HEK293 (cell line): ENCODE measurements at regions not wholly inside any gene's neighbourhood (a gene's known extent, or its start where the extent isn't known, plus 50 kb on each side); places are given as distances from the start of the nearest gene placed in this dataset.

Experiments
- CTCF ChIA-PET: fragments of 350-600 bp; formaldehyde crosslinking; extraction: SDS; loops from one replicate; lab custom pipeline; 2021; ENCODE audit warnings: antibody characterized with exemption; lab: Yijun Ruan, JAX
- POLR2A ChIA-PET: fragments of 300-600 bp; formaldehyde crosslinking; extraction: SDS; loops from one replicate; lab custom pipeline; 2020; ENCODE audit warnings: antibody characterized with exemption, inconsistent platforms; lab: Yijun Ruan, JAX
- H3K27ac ChIP-seq: fragments of 200-500 bp; sonication (Bioruptor generic); 2 replicates; pipeline ENCODE4 v1.5.1; 2014; ENCODE audit warnings: low read depth, low read length, control low read depth, inconsistent platforms; ENCODE audit errors: extremely low read depth
- H3K36me3 ChIP-seq, 2 experiments: fragments of 200-500 bp in 1 of 2; sonication (Bioruptor generic) in 1 of 2; 1 replicate in 1 of 2; 2 replicates in 1 of 2; pipeline ENCODE4 v1.5.1; 2014 to 2017; ENCODE audit warnings: inconsistent platforms in 2 of 2, low read length in 2 of 2; ENCODE audit not compliant: control insufficient read depth in 2 of 2, insufficient read depth in 1 of 2
- H3K4me1 ChIP-seq: fragments of 200-500 bp; sonication (Bioruptor generic); 2 replicates; pipeline ENCODE4 v1.5.1; 2014; ENCODE audit warnings: mild to moderate bottlenecking, low read length, inconsistent platforms; ENCODE audit not compliant: control insufficient read depth, insufficient read depth
- H3K4me3 ChIP-seq: 2 replicates; pipeline ENCODE4 v1.5.1; 2011; ENCODE audit warnings: low read depth, mild to moderate bottlenecking, control low read depth, low read length, moderate library complexity
- H3K9me3 ChIP-seq: fragments of 200-500 bp; sonication (Bioruptor generic); 2 replicates; pipeline ENCODE4 v1.5.1; 2014; ENCODE audit warnings: low read depth, low read length, inconsistent platforms; ENCODE audit not compliant: control insufficient read depth, insufficient read depth
- EGR2 ChIP-seq: fragments of 450-650 bp; formaldehyde crosslinking; IDR thresholded peaks from 2 replicates; pipeline ENCODE4 v1.5.1; 2016; ENCODE audit warnings: low read depth, missing biosample characterization, missing genetic modification characterization
- HOXA7 ChIP-seq: sonication (generic); formaldehyde crosslinking; IDR thresholded peaks from 2 replicates; pipeline ENCODE4 v1.8.1; 2022; ENCODE audit warnings: missing genetic modification reagents, borderline replicate concordance
- HOXC10 ChIP-seq: sonication (generic); formaldehyde crosslinking; IDR thresholded peaks from 2 replicates; pipeline ENCODE4 v1.8.1; 2023; ENCODE audit warnings: mild to moderate bottlenecking, missing genetic modification reagents
- KLF9 ChIP-seq: fragments of 450-650 bp; formaldehyde crosslinking; IDR thresholded peaks from 2 replicates; pipeline ENCODE4 v1.5.1; 2016; ENCODE audit warnings: missing biosample characterization, missing genetic modification characterization, low read depth
- MEIS1 ChIP-seq: sonication (generic); formaldehyde crosslinking; IDR thresholded peaks from 2 replicates; pipeline ENCODE4 v1.8.1; 2022; ENCODE audit warnings: missing genetic modification reagents, mild to moderate bottlenecking, borderline replicate concordance
- TRIM28 ChIP-seq: IDR thresholded peaks from 2 replicates; pipeline ENCODE4 v1.6.1; 2011; ENCODE audit warnings: low read length, control low read depth, borderline replicate concordance
- ZBTB20 ChIP-seq: fragments of 450-650 bp; formaldehyde crosslinking; IDR thresholded peaks from 2 replicates; pipeline ENCODE4 v1.5.1; 2016; ENCODE audit warnings: missing biosample characterization, missing genetic modification characterization
- ZFHX2 ChIP-seq: fragments of 450-650 bp; formaldehyde crosslinking; conservative IDR thresholded peaks from 2 replicates; pipeline ENCODE4 v1.5.1; 2016; ENCODE audit warnings: missing biosample characterization, missing genetic modification characterization
- ZNF148 ChIP-seq: fragments of 450-650 bp; formaldehyde crosslinking; IDR thresholded peaks from 2 replicates; pipeline ENCODE4 v1.5.0; 2017; ENCODE audit warnings: missing biosample characterization, missing genetic modification characterization, borderline replicate concordance
- ZNF157 ChIP-seq: fragments of 450-650 bp; formaldehyde crosslinking; IDR thresholded peaks from 2 replicates; pipeline ENCODE4 v1.5.1; 2016; ENCODE audit warnings: missing biosample characterization, missing genetic modification characterization
- ZNF335 ChIP-seq: fragments of 450-650 bp; formaldehyde crosslinking; conservative IDR thresholded peaks from 2 replicates; pipeline ENCODE4 v1.5.1; 2016; ENCODE audit warnings: missing biosample characterization, missing genetic modification characterization
- ZNF37A ChIP-seq: fragments of 450-650 bp; IDR thresholded peaks from 2 replicates; pipeline ENCODE4 v1.5.1; 2018; ENCODE audit warnings: missing biosample characterization, missing genetic modification characterization
- ZNF449 ChIP-seq: fragments of 450-650 bp; formaldehyde crosslinking; IDR thresholded peaks from 2 replicates; pipeline ENCODE4 v1.5.1; 2017; ENCODE audit warnings: missing biosample characterization, mild to moderate bottlenecking, missing genetic modification characterization, moderate library complexity
- ZNF561 ChIP-seq: fragments of 450-650 bp; IDR thresholded peaks from 2 replicates; pipeline ENCODE4 v1.5.1; 2018; ENCODE audit warnings: missing biosample characterization, missing genetic modification characterization, borderline replicate concordance
- ZNF624 ChIP-seq: fragments of 450-650 bp; formaldehyde crosslinking; IDR thresholded peaks from 2 replicates; pipeline ENCODE4 v1.5.1; 2017; ENCODE audit warnings: missing biosample characterization, missing genetic modification characterization
- ZNF626 ChIP-seq: fragments of 450-650 bp; sonication (Bioruptor Pico); formaldehyde crosslinking; IDR thresholded peaks from 2 replicates; pipeline ENCODE4 v1.5.1; 2018; ENCODE audit warnings: missing biosample characterization, missing genetic modification characterization, inconsistent platforms
- ZNF843 ChIP-seq: fragments of 450-650 bp; formaldehyde crosslinking; IDR thresholded peaks from 2 replicates; pipeline ENCODE4 v1.5.1; 2016; ENCODE audit warnings: missing biosample characterization, missing genetic modification characterization
- TF ChIP-seq, protein P1 (sequence below): fragments of 450-650 bp; formaldehyde crosslinking; IDR thresholded peaks from 2 replicates; pipeline ENCODE4 v1.5.1; 2016; ENCODE audit warnings: missing biosample characterization, missing genetic modification characterization
- TF ChIP-seq, protein P2 (sequence below): fragments of 450-650 bp; IDR thresholded peaks from 2 replicates; pipeline ENCODE4 v1.5.1; 2018; ENCODE audit warnings: missing biosample characterization, mild to moderate bottlenecking, missing genetic modification characterization
- TF ChIP-seq, protein P3 (sequence below): fragments of 450-650 bp; formaldehyde crosslinking; IDR thresholded peaks from 2 replicates; pipeline ENCODE4 v1.5.1; 2016; ENCODE audit warnings: missing biosample characterization, missing genetic modification characterization
- TF ChIP-seq, protein P4 (sequence below): fragments of 450-650 bp; formaldehyde crosslinking; IDR thresholded peaks from 2 replicates; pipeline ENCODE4 v1.5.1; 2016; ENCODE audit warnings: missing biosample characterization, missing genetic modification characterization, borderline replicate concordance

GRCh38 chr3:70806556-70806955 is 494.1 kb upstream of the MDFIC2 start:
- H3K9me3 ChIP-seq: no peaks in the 10 kb centered on the region
- no peak overlapping the region for H3K4me3 ChIP-seq
- no peaks in the 10 kb centered on the region for H3K36me3 ChIP-seq
- ChIA-PET CTCF (no interaction called here), POLR2A (no interaction called here)
- no peaks in the 10 kb centered on the region for H3K4me1 ChIP-seq
- TF ChIP-seq TRIM28 (no peak), ZNF157 (tag by site-specific recombination) (no peak), HOXA7 (no peak), ZFHX2 (tag by site-specific recombination) (no peak), ZNF624 (tag by site-specific recombination) (no peak), ZNF335 (tag by site-specific recombination) (no peak), ZNF449 (tag by site-specific recombination) (no peak)
- TF ChIP-seq, protein P1, sequence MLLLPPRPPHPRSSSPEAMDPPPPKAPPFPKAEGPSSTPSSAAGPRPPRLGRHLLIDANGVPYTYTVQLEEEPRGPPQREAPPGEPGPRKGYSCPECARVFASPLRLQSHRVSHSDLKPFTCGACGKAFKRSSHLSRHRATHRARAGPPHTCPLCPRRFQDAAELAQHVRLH: no peak
- no peak overlapping the region for H3K27ac ChIP-seq

- Histone ChIP-seq H3K27ac (no peak overlapping the region), H3K4me3 (no peak overlapping the region), H3K36me3 (no peaks in the 10 kb centered on the region), H3K9me3 (no peaks in the 10 kb centered on the region), H3K4me1 (no peaks in the 10 kb centered on the region)
- CTCF ChIA-PET: no interaction called here
- TF ChIP-seq ZNF843 (tag by site-specific recombination) (no peak), ZFHX2 (tag by site-specific recombination) (no peak), EGR2 (tag by site-specific recombination) (no peak), HOXA7 (no peak), ZNF37A (no peak), ZNF148 (no peak), ZNF561 (tag by site-specific recombination) (no peak), HOXC10 (CRISPR knock-in tag) (no peak), ZNF626 (tag by site-specific recombination) (no peak), ZBTB20 (tag by site-specific recombination) (no peak), MEIS1 (CRISPR knock-in tag) (no peak), KLF9 (tag by site-specific recombination) (no peak)
- TF ChIP-seq, protein P2, sequence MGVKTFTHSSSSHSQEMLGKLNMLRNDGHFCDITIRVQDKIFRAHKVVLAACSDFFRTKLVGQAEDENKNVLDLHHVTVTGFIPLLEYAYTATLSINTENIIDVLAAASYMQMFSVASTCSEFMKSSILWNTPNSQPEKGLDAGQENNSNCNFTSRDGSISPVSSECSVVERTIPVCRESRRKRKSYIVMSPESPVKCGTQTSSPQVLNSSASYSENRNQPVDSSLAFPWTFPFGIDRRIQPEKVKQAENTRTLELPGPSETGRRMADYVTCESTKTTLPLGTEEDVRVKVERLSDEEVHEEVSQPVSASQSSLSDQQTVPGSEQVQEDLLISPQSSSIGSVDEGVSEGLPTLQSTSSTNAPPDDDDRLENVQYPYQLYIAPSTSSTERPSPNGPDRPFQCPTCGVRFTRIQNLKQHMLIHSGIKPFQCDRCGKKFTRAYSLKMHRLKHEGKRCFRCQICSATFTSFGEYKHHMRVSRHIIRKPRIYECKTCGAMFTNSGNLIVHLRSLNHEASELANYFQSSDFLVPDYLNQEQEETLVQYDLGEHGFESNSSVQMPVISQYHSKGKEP (tag by site-specific recombination): no peak
- TF ChIP-seq, protein P3, sequence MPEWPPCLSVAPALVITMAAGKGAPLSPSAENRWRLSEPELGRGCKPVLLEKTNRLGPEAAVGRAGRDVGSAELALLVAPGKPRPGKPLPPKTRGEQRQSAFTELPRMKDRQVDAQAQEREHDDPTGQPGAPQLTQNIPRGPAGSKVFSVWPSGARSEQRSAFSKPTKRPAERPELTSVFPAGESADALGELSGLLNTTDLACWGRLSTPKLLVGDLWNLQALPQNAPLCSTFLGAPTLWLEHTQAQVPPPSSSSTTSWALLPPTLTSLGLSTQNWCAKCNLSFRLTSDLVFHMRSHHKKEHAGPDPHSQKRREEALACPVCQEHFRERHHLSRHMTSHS (tag by site-specific recombination): no peak
- TF ChIP-seq, protein P4, sequence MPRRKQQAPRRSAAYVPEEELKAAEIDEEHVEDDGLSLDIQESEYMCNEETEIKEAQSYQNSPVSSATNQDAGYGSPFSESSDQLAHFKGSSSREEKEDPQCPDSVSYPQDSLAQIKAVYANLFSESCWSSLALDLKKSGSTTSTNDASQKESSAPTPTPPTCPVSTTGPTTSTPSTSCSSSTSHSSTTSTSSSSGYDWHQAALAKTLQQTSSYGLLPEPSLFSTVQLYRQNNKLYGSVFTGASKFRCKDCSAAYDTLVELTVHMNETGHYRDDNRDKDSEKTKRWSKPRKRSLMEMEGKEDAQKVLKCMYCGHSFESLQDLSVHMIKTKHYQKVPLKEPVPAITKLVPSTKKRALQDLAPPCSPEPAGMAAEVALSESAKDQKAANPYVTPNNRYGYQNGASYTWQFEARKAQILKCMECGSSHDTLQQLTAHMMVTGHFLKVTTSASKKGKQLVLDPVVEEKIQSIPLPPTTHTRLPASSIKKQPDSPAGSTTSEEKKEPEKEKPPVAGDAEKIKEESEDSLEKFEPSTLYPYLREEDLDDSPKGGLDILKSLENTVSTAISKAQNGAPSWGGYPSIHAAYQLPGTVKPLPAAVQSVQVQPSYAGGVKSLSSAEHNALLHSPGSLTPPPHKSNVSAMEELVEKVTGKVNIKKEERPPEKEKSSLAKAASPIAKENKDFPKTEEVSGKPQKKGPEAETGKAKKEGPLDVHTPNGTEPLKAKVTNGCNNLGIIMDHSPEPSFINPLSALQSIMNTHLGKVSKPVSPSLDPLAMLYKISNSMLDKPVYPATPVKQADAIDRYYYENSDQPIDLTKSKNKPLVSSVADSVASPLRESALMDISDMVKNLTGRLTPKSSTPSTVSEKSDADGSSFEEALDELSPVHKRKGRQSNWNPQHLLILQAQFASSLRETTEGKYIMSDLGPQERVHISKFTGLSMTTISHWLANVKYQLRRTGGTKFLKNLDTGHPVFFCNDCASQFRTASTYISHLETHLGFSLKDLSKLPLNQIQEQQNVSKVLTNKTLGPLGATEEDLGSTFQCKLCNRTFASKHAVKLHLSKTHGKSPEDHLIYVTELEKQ (tag by site-specific recombination): no peak
- POLR2A ChIA-PET: no interaction called here
These were observed 493.6 kb upstream of the MDFIC2 start for GRCh38 chr3:70806021-70806420.
